Testis (tissue), 2 donors: ENCODE measurements at regions not wholly inside any gene's neighbourhood (a gene's known extent, or its start where the extent isn't known, plus 50 kb on each side); places are given as distances from the start of the nearest gene placed in this dataset.

Experiments used
- POLR2A ChIP-seq: fragments of 450-650 bp; IDR thresholded peaks from one replicate; pipeline ENCODE4 v1.6.1; 2017; ENCODE audit warnings: antibody characterized with exemption, mild to moderate bottlenecking, moderate library complexity
- TF ChIP-seq, protein P1 (sequence below), 3 experiments: fragments of 450-650 bp in 2 of 3; fragments of 200-600 bp in 1 of 3; sonication (generic) in 1 of 3; IDR thresholded peaks; one replicate each; pipeline ENCODE4 v1.5.1; 2016 to 2019; ENCODE audit warnings: antibody characterized with exemption in 3 of 3, mild to moderate bottlenecking in 2 of 3, moderate library complexity in 1 of 3

DNA sequence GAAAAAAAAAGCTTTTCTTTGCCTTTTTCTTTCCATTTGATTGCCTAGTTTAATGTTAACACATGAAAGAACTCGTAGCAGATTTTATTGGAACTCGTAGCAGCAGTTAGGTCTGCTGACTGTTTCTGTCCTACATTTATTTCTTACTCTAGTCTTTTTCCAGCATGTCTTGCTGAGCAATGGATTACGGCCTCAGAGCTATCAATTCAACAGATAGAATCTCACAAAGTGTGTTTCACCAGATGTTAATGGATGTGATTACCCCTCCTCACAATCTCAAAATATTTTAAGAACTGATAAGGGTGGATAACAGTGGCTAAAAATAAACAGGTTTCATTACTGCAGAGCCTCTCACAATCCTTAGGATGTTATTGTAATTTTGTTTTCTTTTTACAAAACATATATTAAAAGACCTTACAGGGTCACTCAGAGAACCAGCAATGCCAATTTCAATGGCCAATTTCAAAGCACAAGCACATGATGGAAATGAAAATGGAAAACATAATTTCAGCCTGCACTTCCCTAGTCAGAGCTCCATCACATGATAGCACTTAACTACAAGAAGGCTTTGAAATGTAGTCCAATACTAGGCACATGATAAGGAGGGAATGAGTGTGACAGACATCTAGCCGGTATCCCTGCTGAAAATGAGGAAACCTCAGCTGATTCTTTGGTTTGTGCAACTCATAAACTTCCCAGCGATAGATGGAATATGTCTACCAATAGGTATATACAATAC, 838.1 kb upstream of the SEMA6D start:
- no peak for TF ChIP-seq POLR2A
- TF ChIP-seq, protein P1, sequence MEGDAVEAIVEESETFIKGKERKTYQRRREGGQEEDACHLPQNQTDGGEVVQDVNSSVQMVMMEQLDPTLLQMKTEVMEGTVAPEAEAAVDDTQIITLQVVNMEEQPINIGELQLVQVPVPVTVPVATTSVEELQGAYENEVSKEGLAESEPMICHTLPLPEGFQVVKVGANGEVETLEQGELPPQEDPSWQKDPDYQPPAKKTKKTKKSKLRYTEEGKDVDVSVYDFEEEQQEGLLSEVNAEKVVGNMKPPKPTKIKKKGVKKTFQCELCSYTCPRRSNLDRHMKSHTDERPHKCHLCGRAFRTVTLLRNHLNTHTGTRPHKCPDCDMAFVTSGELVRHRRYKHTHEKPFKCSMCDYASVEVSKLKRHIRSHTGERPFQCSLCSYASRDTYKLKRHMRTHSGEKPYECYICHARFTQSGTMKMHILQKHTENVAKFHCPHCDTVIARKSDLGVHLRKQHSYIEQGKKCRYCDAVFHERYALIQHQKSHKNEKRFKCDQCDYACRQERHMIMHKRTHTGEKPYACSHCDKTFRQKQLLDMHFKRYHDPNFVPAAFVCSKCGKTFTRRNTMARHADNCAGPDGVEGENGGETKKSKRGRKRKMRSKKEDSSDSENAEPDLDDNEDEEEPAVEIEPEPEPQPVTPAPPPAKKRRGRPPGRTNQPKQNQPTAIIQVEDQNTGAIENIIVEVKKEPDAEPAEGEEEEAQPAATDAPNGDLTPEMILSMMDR (IDR thresholded peaks at IDR 0.05): no peak
